Lower lobe of right lung (tissue), 2 donors: ENCODE measurements at regions not wholly inside any gene's neighbourhood (a gene's known extent, or its start where the extent isn't known, plus 50 kb on each side); places are given as distances from the start of the nearest gene placed in this dataset.
"Not testable (repeated sequence)": the region's sequence is repeated elsewhere in the genome, so short reads cannot be mapped to it uniquely, and the experiment has no call there.

ENCODE experiments used
- ATAC-seq, 2 donors: fragments of 200-7000 bp; cut with Tn5 transposase; one replicate each; pipeline ENCODE4 v1.9.1; 2020 to 2022; ENCODE audit warnings: mild to moderate bottlenecking in 2 of 2, moderate library complexity in 2 of 2
- DNase-seq: peaks from one replicate; pipeline ENCODE4 v3.0.0-alpha.2; 2020
- H3K27ac ChIP-seq: fragments of 200-600 bp; one replicate; pipeline ENCODE4 v1.8.0; 2022
- H3K27me3 ChIP-seq: fragments of 200-600 bp; one replicate; pipeline ENCODE4 v1.8.0; 2022; ENCODE audit warnings: low read depth
- H3K36me3 ChIP-seq: fragments of 200-600 bp; one replicate; pipeline ENCODE4 v1.8.0; 2022; ENCODE audit warnings: mild to moderate bottlenecking
- H3K4me1 ChIP-seq: fragments of 200-600 bp; one replicate; pipeline ENCODE4 v1.8.0; 2022
- H3K4me3 ChIP-seq: fragments of 200-600 bp; one replicate; pipeline ENCODE4 v1.8.0; 2022; ENCODE audit warnings: mild to moderate bottlenecking
- H3K9me3 ChIP-seq: fragments of 200-600 bp; one replicate; pipeline ENCODE4 v1.8.0; 2022
- intact Hi-C: fragments of 100-400 bp; cut with DNase I; formaldehyde crosslinking; loops from one replicate; pipeline ENCODE4 v1.11.0; 2022
- TF ChIP-seq, protein P1 (sequence below): fragments of 200-600 bp; IDR thresholded peaks from one replicate; pipeline ENCODE4 v1.8.0; 2022; ENCODE audit warnings: antibody characterized with exemption, mild to moderate bottlenecking
- donor health status: DM: no; HTN: yes; CAD: no; lungs with severe emphysema.

DNA sequence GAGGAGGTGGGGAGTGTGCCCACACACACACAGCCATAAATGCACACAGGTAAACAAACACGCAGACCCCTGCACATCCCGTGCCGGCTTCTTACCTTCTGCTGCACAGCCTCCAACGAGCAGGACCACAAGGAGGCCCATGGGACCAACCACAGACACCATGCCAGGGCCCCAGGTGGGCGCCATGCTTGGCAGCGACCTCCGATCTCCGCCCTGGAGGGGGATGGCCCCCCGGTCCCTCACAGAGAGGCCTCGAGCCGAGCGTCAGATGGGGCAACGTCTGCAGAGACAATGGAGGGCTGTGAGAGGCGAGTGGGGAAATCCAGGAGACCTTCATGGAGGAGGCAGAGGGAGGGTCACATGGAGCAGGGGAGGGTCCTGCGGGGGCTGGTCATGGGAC, 54.7 kb downstream of the PTPRS start:
- TF ChIP-seq, protein P1, sequence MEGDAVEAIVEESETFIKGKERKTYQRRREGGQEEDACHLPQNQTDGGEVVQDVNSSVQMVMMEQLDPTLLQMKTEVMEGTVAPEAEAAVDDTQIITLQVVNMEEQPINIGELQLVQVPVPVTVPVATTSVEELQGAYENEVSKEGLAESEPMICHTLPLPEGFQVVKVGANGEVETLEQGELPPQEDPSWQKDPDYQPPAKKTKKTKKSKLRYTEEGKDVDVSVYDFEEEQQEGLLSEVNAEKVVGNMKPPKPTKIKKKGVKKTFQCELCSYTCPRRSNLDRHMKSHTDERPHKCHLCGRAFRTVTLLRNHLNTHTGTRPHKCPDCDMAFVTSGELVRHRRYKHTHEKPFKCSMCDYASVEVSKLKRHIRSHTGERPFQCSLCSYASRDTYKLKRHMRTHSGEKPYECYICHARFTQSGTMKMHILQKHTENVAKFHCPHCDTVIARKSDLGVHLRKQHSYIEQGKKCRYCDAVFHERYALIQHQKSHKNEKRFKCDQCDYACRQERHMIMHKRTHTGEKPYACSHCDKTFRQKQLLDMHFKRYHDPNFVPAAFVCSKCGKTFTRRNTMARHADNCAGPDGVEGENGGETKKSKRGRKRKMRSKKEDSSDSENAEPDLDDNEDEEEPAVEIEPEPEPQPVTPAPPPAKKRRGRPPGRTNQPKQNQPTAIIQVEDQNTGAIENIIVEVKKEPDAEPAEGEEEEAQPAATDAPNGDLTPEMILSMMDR: no peak
- Histone ChIP-seq H3K27me3 (no peaks in the 10 kb centered on the region), H3K9me3 (no peaks in the 10 kb centered on the region), H3K27ac (no peak overlapping the region), H3K4me3 (no peak overlapping the region), H3K4me1 (peaks cover 15% of the 10 kb centered on the region), H3K36me3 (peaks cover 18% of the 10 kb centered on the region)
- ATAC-seq (no peak), DNase-seq (no peak)
- intact Hi-C loops: no loop called here

DNA sequence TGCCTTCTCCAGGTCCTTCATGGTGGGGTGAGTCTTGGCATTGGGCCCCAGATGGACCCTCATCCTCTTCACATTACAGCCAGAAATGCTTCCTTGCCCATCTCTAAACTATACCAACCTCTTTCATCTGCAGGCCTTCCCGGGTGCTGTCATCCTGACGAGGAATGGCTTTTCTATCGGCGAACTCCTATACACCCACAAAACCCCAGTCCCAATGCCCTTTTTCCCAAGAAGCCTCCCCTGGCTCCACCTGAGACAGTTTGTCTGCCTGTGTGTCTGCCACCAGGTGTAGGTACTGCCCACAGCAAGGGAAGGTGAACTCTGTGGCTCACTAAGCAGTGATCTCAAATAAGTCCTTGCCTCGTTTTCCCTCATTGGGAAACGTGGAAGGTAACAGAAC, 55.3 kb downstream of the PTPRS start:
- H3K4me3 ChIP-seq: no peak overlapping the region
- no peak overlapping the region for H3K27ac ChIP-seq
- TF ChIP-seq, protein P1: no peak
- H3K27me3 ChIP-seq: no peaks in the 10 kb centered on the region
- ATAC-seq (no peak), DNase-seq (no peak)
- intact Hi-C loops: no loop called here
- H3K9me3 ChIP-seq: no peaks in the 10 kb centered on the region
- peaks cover 18% of the 10 kb centered on the region for H3K36me3 ChIP-seq
- H3K4me1 ChIP-seq: peaks cover 9% of the 10 kb centered on the region

DNA sequence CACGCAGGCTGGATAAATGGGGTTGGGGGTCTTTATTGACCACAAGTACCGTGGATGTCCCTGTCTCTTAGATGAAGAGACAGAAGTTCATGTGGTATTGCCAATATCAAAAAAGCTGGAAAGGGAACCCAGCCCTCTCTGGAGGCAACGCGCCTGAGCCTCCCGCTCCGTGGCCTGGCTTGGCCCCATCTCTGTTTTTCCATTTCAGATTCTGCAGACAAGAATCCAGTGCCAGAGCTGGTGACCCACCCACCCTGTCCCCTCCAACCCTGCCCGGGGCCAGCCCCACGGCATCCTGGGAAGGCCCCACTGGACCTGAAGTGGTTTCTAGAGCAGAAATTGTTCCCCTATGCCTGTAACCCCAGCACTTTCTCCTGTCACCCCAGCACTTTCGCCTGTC, 57.7 kb downstream of the PTPRS start:
- H3K27me3 ChIP-seq: no peaks in the 10 kb centered on the region
- intact Hi-C loops: no loop called here
- DNase-seq (no peak), ATAC-seq (peak in 1 of 2 donors; percentile 49)
- H3K4me1 ChIP-seq: peaks cover 5% of the 10 kb centered on the region
- H3K9me3 ChIP-seq: no peaks in the 10 kb centered on the region
- peak overlapping the region; percentile 32 for H3K27ac ChIP-seq
- peaks cover 18% of the 10 kb centered on the region for H3K36me3 ChIP-seq
- TF ChIP-seq, protein P1: no peak
- no peak overlapping the region for H3K4me3 ChIP-seq

DNA sequence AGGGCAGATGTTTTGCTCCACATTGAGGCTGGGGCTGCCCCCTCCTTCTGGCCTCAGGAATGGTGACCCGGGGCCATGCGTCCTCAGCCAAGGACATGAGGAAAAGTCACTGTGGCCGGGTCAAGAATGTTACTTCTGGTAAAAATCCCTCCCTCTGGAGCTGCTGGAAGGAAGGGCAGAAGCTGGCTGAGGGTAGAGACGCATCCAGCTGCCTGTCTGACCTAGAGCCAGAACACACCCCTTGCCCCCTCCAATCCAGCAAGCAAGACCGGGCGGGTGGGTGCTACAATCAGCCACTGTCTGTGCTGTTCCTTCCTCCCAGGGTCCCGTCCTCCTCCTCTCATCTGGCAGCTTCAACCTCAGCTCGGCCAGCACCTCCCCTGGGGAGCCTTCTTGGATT, 59.0 kb downstream of the PTPRS start:
- Histone ChIP-seq H3K36me3 (peaks cover 18% of the 10 kb centered on the region), H3K4me1 (peaks cover 5% of the 10 kb centered on the region), H3K27me3 (no peaks in the 10 kb centered on the region), H3K9me3 (no peaks in the 10 kb centered on the region), H3K27ac (peak overlapping the region; percentile 32), H3K4me3 (no peak overlapping the region)
- DNase-seq: peak; percentile 57
- peak; percentile 69 to 88 for ATAC-seq
- intact Hi-C loops: no loop called here
- TF ChIP-seq, protein P1: no peak

DNA sequence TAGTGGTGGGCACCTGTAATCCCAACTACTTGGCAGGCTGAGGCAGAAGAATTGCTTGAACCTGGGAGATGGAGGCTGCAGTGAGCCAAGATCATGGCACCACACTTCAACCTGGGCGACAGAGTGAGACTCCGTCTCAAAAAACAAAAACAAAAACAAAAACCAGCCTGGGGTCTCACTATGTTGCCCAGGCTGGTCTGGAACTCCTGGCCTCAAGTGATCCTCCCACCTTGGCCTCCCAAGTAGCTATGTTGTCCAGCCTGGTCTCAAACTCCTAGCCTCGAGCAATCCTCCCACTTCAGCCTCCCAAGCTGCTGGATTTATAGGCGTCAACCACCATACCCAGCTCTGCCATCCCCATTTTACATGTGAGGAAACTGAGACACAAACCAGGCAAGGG, 64.9 kb downstream of the PTPRS start:
- ATAC-seq, intact Hi-C loops: not testable (repeated sequence)

DNA sequence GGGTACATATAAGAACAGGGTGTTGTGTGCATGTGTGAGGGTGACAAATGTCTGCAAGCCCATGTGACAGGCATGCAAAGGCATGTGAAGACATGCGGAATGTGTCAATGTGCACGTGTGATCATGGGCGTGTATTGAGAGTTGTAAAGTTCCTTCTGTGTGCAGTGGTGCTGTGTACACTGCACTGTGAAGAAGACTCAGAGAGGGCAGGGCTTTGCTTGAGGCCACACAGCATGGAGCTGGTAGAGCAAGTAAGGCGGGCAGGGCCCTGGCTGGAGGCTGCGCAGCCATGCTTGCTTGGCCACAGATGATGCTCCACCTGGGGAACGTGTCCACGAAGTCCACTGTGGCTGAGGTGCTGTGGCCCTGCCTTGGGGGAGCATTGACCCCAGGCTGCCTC, 66.8 kb downstream of the PTPRS start:
- Histone ChIP-seq H3K27me3 (no peaks in the 10 kb centered on the region), H3K4me3 (no peak overlapping the region), H3K4me1 (no peaks in the 10 kb centered on the region), H3K36me3 (peaks cover 38% of the 10 kb centered on the region), H3K9me3 (no peaks in the 10 kb centered on the region), H3K27ac (no peak overlapping the region)
- DNase-seq (no peak), ATAC-seq (no peak)
- TF ChIP-seq, protein P1: no peak
- intact Hi-C loops: no loop called here

More for the DNA sequence above, 64.9 kb downstream of the PTPRS start:
- not testable (repeated sequence) for H3K4me3 ChIP-seq, DNase-seq, H3K9me3 ChIP-seq, H3K4me1 ChIP-seq, H3K27ac ChIP-seq, H3K27me3 ChIP-seq
- peaks cover 36% of the 10 kb centered on the region for H3K36me3 ChIP-seq
